GM19467 (cell line): ENCODE measurements at regions not wholly inside any gene's neighbourhood (a gene's known extent, or its start where the extent isn't known, plus 50 kb on each side); places are given as distances from the start of the nearest gene placed in this dataset.
"Not testable (repeated sequence)": the region's sequence is repeated elsewhere in the genome, so short reads cannot be mapped to it uniquely, and the experiment has no call there.

Source experiments
- ATAC-seq: cut with Tn5 transposase; IDR thresholded peaks from one replicate; pipeline ENCODE4 v1.9.1; 2021; ENCODE audit warnings: mild to moderate bottlenecking, moderate library complexity; ENCODE audit not compliant: unreplicated experiment

DNA sequence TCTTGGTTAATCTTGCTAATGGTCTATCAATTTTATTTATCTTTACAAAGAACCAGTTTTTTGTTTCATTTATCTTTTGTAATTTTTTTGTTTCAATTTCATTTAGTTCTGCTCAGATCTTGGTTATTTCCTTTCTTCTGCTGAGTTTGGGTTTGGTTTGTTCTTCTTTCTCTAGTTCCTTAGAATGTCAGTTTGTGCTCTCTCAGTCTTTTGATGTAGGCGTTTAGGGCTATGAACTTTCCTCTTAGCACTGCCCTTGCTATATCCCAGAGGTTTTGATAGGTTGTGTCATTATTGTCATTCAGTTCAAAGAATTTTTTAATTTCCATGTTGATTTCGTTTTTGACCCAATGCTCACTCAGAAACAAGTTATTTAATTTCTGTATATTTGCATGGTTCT, 97.1 kb upstream of the CHST15 start:
- ATAC-seq: not testable (repeated sequence)

DNA sequence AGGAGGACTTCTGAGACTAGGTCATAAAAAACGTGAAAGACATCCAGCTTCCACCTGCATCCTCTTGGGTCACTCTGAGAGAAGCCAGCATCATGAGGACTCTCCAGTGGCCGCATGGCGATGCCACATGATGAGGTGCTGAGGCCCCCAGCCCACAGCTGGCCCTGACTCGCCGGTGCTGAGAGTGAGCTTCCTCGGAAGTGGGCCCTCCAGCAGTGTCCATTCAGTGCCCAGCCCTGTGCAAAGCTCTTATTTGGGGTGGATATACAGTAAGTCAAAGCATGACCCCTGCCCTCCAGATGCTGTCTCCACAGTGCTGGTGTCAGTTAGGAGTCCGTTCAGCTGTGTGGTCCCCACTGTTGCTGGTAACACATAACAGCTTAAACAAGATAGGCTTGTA, 93.6 kb upstream of the CHST15 start:
- no peak for ATAC-seq

DNA sequence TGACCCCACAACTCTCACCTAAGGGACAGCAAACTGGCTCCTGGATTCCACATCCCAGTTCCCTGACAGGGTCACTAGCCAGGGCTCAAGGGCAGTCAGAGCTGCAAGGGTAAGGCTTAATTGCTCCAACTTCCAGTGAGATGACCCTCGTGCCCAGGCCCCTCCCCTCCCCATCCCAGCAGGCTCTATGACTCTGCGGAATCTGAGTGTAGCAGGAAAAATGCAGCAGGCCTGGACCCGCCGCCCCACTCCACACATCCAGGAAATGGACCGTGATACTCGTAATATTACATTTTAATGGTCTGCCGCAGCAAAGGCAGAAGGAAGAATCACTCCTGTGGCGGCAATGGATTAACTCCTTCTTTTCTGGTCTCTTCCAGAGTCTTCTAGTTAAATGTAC, 91.7 kb upstream of the CHST15 start:
- no peak for ATAC-seq

DNA sequence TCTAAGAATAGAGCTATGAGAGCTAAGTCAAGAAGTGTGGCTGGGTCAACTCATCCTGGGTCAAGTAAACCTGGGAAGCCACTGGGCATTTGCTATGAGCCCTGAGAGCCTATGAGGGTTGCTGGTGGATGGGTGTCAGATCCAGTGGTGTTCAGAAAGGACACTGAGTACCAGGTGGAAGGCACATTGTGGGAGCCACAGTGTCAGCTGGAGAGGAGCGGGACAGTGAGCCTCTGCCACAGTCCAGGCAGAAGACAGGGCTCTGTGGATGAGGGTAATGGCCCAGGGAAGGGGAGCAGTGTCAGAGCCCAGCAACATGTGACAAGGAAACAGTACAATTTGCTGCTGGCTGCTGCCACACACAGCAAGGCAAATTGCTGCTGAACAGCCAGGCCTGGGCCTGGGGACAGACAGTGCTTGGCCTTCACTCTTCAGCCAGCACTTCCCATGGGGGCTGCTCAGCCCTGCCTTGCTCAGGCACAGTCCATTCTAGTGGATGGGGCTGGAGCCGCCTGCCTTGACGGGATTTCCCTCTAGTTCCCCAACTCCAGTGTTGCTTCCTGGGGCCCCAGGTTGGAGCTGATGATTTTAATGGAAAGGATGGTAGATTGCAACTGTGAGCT, 90.9 kb upstream of the CHST15 start:
- ATAC-seq: no peak

DNA sequence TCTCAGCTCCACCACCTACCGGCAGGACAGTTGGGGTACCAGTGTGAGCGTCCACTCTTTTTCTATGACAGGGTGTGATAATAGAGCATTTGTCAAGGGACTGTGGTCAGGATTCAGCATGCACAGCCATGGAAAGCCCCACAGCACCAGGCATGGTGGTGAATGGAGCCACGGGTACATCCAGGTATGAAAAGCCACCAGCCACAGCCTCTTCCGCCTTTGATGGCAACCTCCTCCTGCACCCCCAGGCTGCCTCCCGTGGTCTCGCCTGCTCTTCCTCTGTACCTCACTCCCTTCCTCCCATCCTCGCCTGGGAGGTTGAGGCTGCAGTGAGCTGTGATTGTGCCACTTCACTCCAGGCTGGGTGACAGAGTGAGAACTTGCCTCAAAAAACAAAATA, 90.2 kb upstream of the CHST15 start:
- ATAC-seq: no peak

DNA sequence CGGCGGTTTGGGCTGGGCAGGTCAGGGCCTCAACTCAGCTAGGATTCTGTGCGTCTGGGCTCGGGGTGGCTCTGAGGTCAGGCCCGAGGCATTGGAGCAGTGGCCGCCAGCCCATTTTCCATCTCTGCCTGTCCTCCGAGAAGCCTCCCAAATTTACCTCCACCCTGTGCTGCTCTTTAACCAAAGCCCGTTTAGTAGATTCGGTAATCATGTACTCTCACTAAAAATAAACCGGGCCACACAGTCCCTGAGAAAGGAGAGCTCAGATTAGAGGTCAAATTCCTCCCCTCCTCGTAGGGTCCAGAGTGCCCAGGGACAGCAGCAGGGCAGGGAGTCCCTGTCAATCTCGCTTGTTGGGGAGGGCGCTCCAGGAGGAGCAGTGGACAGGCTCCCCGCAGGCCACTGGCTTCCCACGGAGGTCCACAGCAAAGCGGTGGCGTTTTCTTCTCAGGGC, 88.7 kb upstream of the CHST15 start:
- no peak for ATAC-seq

DNA sequence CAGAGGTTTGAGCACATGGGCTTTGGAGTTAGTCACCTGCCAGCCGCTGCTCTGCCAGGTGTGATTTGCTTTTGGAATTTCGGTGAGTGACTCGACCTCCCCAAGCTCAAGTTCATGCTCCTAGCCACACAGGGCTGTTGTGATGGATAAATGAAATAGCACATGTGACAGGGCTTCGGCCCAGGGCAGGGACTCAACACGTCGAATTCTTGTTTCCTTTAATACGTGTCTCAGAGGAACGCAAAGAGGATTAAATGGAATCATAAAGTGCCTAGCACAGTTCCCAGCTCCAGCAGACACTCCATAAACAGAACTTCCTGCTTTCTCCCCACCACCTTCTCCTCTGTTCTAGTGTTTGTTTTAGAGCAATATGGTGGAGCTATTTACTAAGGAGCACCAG, 88.3 kb upstream of the CHST15 start:
- no peak for ATAC-seq

DNA sequence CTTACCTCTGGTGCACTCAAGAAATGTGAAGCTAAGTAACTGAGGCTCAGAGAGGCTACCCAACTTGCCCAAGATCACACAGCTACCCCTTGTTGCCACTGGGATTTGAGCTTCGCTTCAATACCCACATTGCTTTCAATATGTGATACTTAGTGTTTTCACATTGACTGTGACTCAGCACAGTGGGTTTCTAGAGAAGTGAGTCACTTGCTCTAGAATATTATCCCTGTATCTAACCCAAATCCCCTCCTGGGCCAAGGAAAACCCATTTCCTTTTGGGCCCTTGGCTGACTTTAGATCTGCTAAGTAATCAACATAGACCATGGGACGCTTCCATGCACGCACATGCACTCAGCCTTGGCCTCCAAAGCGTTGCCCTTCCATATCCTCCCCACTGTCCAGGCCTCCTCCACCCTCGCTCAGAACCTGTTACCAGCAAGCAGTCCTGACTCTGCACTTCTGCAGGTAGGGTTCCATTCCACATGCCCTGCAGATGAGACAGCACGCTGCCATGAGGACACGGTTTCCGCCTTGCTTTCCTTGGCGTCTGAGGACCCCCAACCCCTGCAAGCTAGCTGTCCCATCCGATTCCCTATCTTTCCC, 87.7 kb upstream of the CHST15 start:
- no peak for ATAC-seq

DNA sequence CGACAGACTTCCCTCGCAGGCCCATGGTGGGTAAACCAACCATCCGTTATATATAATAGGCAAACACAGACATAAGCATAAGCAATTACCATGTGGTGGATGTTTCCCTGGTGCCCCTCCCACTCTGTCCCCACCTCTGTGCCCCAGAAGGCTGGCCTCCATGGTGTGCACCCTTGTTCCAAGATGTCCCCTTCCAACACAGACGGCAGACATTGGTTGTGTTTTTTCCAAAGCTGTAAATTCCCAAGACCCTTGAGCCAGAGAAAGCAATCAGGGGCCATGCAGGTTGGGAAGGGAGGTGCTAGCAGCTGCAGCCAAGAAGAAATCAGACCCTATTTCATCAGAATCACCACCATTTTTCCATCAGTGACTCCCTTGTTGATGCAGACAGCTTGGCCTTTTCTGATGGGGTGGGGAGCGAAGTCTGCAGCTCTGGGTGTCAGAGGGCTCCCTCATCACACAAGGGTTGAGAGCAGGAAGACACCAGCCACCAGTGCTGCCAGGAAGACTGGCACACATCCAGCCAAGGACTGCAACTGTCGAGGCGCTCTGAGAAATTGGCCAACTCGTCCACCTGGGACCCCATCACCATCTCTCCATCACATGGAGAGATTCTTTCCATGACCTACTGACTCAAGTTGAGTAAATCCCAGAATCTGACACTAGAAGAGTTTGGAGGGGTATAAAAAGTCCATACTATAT, 86.8 kb upstream of the CHST15 start:
- ATAC-seq: no peak

DNA sequence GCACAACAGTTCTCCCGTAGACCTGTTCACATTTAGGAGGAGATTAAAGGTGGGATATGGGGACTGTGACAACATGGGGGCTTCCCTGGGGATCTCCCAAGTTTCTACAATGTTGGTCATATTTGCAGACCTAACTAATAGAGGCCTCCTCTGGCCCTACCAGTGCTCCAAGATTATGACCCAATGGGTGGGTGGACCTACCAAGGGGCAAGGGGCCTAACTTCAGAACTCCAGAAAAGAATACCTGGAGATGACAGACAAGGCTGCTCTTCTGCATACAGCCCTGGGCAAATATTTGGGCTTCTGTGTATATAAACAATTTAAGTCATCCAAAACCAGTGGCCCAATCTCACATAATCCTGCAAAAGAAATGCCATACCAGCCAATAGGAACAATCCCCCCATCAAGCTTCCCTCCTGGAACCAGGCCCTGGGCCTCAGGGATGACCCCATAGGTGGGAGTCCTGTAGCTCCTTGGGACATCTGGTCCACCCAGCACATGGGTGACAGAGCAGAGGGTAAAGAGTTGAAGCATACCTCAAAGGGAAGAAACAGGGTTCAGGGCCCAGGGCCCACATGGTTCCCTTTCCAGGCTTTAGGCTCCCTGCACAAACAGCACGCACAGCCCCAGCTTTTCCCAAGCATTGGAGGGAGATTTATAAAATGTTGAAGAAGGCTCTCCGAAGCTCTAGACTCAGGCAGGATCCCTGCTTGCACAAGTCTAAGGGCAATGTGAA, 86.1 kb upstream of the CHST15 start:
- ATAC-seq: no peak

DNA sequence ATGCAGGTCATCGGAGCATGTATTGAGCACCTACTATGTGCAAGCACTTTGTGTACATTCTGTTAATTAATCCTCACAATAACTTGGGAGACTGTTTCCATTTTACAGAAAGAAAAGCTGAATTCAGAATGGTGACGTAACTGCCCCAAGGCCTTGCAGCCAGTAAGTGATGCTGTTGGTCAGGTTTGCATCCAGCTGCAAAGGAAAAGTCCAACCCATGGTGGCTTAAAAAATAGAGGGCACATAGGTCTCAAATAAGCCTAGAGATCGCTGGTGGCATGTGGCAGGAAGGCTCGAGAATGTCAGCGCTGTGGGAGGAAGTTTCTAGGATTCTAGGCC, 83.8 kb upstream of the CHST15 start:
- no peak for ATAC-seq

DNA sequence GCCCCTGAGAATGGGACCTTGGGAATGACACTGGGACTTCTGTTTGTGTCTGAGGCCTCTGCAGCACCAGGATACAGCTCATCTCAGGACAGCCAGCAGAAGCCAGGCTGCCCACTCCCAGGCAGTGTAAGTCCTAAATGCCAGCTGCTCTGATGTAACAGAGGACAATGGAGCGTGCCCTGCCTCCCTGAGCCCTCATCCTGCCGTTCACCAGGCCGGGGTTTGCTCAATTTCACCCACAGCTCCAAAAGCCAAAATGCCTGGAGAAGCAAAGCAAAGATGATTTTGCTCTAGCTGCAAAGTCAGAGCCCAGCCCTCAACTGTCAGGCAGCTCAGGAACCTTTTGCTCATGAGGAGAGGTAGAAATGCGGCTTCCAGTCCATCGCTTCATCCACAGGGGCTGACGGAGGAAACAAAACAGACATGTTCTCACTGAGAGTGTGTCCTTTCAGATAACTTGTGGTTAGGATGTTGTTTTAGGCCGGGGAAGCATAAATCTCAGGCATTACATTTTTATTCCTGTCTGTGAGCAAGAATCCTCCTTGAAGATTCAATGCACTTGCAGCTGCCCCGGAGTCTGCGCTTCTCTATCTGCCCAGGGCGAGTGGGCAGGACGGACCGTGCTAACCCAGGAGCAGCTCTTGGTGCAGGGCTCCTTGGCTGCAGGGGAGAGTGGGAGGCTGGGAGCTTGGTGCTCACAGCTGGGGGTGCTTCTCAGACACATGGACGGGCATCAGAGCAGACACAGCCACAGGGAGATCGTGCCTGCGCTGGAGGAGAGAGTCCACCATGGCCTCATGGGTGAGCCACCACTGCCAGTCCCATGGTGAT, 83.2 kb upstream of the CHST15 start:
- no peak for ATAC-seq

DNA sequence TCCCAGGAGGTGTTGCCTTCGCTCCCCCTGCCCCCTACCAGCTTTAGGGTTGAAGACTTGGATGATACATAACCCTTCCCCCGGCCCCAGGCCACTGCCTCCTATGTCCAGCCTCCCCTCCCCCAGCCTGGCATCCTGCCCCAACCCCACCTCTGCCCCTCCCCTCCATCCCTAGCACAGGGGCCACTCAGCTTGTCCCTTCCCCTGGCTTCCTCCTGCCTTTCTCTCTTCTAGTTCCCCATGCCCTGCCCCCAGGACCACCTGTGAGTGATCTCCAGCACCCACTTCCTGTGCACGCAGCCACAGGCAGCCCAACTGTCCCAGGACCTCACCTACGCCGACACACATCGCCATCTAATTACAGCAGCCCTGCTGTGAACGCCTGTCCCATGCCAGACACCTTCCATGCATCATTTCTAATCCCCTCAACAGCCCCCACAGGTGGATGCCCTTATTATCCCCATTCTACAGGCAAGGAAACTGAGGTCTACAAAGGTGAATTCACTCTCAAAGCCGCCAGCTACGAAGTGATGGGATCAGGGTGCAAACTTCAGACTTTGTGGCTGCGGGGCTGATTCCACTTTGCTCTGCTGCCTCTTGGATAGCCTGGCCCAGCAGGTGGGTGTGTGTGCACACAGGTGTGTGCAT, 82.4 kb upstream of the CHST15 start:
- ATAC-seq: no peak

DNA sequence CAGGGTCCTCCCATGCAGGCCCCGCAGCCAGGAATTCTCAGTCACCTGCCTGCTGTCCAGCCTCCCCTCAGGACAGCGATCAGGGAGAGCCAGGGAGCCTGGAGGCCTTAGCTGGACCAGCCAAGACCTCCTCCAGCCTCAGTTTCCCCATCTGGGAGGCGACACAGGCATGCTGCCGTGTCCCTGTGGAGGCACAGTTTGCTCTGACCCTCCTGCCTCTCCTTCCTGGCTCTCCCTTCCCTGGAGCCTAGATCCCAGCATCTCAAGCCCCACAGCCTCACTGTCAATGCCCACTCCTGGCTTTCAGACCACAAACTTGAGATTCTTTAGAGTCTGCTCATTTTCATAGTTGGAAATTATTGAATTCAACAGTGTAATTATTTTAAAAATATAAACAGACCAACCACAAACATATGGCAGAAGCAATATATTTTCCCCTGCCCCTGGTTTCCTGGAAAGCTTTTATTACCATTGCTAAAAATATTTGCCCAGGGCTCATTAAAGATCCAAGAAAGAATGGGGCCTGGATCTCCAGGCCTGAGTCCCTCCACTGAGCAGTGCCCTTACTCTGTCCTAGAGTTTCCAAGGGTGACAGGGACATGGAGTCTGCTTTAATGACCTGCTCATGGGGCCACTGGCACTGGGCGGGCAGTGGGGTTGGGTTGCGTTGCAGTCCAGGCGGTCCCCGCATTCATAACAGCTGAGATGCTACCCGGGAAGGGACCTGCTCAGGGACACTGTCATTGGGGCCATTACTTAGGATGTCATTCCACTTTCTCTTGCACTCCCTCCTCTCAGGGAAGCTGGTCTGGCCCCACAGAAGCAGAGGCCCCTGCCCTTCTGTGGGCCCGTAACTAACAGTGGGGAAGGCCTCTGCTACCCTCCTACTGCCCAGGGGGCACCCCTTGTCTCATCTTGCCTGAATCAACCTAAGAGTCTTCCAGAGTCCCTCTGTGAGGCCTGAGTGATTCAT, 81.6 kb upstream of the CHST15 start:
- no peak for ATAC-seq

DNA sequence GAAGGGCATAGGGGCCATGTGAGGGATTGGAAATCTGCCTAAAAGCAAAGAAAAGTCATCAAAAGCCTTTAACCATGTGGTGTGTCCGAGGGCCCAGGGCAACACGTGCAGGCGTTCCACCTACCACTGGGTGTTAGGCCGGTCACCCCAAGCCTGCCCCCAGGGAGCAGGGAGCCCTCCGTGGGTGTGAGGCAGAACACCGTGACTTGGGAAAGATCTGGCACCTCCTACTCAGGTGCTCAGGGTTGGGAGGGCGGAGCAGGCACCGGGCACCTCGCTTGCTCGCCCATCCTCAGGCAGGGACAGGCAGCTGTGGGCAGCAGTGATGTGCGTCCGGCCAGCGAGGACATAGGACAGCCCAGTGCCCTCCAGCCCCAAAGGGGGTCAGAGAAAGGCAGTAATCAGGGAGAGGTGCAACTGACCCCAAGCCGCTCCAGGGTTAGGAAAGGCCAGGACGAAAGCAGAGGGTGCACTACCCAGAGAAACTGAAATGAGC, 80.7 kb upstream of the CHST15 start:
- no peak for ATAC-seq

DNA sequence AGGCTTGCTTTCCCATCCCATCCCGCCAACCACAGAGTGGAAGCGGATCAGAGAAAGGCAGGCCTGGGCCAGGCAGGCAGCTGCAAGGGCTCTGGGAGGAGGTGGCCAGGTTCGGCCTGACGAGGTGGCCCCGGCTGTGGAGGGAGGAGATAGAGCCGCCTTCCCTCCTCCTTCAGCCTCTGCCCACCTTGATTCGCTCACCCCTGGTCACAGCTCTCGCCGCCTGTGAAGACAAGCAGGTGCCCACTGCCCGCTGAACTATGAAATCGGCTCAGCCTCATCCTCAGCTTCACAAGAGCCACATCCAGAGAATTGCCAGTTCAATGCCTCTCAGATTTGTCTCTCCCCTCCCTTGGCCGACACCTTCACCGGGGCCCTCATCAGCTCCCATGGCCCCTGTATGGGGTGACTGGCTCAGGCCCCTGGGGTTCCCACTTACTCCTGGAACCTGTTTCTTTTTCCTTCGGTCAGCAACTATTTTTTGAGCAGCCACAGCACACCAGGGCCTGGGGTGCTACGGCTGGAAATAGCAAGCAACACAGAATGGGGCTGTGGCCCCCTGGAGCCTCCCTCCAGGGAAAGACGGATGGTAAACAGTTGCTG, 80.0 kb upstream of the CHST15 start:
- no peak for ATAC-seq

DNA sequence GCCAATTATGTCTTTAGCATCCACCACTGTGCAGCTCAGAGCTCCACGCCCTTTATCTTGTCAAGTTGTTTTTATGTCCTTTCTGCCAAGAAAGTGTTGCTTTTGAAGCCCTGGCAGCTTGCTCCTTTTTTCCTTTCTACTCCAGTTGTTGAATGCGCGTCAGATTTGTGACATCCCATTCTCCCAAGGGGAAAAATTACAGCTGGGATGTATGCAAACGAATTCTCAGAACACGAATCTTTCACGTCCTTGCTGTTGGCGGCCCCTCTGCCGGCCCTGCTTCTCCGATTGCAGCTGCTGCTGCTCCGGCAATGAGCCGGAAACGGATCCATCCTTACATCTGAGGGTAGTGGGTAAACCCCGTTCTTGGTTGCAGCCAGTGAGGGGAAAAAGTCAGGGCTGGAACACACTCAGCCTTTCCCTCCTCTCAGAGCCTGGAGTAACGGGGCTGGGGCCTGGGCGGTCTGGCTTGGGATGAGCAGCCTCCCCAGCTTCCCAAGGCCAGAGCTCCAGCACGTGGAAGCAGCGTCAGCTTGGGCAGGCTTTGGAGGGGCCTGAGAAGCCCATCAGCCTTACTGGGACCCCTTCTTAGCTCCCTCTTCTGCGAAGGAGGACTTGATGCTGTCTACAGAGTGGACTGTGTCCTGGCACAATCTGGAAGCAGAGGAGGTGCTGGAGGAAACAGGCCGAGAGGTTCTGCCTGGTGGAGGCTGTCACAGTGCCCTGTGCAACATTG, 79.0 kb upstream of the CHST15 start:
- ATAC-seq: no peak

DNA sequence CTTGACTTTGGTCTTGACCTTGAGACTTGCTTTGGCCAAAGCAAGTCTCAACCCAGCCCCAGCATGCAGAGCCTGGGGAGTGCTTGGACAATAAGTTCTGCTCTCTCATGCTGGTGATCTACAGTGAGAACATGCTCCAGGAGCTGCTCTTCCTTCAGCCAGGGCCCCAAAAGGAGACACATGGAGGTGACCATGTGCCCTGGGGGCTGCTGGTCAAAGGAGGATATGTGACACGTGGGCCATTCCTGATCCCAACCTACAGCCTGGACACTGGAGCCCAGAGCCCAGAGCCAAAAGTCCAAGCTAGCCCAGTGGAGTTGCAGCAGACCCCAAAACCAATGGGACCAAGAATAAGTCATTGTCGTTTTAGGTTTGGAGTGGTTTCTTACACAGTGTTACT, 78.2 kb upstream of the CHST15 start:
- ATAC-seq: no peak
